CD1c-positive myeloid dendritic cell (primary cell): ENCODE measurements at regions not wholly inside any gene's neighbourhood (a gene's known extent, or its start where the extent isn't known, plus 50 kb on each side); places are given as distances from the start of the nearest gene placed in this dataset.
A peak's percentile ranks its signal among the peaks of the same experiment; 100 is the strongest.
"Not testable (repeated sequence)": the region's sequence is repeated elsewhere in the genome, so short reads cannot be mapped to it uniquely, and the experiment has no call there.

Experiments used
- DNase-seq: peaks from one replicate; pipeline ENCODE4 v3.0.0-alpha.2; 2016; ENCODE audit errors: extremely low spot score

DNA sequence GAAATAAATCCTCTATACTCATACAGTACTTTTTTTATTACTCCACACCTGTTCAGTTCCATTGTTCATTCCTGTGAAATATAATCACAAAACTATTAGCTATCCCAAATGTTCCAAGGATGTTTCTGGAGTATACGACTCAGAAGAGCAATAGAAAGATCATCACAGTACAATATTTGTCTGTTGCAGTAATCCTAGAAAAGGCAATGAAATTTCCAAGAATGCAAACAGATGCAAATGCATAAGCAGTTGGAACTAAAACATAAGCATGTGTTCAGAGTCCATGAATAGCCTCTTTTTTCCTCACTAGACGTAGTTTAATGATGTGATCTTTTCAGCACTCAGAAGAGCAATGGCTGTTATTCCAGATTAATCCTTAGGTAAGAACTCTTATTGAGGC is 55.2 kb downstream of the RTL3 start:
- DNase-seq: no peak

DNA sequence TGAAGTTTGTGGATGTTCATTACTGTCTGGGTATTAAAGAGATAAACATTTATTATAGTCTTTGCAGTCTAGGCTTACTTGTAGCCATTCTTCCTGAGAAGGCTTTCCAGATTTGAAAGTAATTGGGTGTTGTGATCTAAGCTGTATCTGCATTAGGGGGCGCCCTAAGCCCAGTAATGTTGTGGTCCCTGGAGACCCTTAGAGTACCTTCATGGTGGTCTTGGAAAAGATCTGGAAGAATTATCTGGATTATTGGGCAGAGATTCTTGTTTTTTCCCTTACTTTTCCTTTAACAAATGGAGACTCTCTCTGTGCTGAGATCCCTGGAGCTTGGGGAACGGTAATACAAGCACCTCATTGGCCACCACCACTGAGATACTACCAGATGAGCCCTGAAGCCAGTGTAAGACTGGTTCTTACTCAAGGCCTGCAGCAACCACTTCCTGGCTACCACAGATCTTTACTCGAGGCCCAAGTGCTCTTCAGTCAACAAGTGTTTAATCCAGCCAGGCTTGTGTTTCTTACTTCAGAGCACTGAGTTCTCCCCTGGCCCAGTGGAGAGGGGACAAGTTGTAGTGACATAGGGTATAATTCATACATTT is 63.1 kb downstream of the RTL3 start:
- no peak for DNase-seq

DNA sequence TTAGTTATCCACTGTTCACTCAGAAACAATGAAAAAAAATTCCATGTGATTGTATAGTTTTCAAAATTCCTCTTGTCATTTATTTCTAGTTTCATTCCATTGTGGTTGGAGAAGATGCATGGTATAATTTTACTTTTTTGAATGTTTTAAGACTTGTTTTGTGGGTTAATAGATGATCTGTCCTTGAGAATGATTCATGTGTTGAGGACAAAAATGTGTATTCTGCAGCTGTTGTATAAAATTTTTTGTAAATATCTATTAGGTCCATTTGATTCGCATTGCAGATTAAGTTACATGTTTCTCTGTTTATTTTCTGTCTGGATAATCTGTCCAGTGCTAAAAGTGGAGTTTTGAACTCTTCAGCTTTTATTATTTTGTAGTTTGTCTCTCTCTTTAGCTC is 65.4 kb downstream of the RTL3 start:
- DNase-seq: no peak

DNA sequence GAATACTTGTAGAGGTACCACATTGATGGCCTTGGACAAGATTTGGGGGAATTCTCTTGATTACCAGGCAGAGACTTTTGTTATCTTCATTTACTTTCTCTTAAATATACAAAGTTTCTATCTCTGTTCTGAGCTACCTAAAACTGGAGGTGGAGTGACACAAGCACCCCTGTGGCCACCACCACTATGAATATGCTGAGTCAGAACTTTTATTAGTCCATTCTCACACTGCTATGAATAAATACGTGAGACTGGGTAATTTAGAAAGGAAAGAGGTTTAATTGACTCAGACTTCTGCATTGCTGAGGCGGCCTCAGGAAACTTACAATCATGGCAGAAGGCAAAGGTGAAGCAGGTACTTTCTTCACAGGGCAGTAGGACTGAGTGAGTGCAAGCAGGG is 67.1 kb downstream of the RTL3 start:
- no peak for DNase-seq

DNA sequence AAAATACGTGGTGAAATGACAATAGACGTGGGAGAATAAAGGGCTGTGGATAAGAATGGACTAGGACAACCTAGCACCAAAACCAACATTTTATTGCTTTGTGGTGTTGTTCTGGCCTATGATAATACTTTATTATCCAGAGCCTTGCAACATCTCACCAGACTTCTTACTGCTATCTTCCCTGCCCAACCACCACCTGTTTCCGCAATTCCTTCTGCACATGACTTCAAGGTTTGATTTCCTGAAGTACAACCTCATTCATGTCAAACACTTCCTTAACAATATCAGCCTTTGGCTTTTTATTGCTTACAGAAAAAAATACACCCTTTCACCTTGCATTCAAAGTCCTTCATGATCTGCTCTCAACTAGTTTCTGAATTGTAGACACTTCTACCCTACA is 84.8 kb downstream of the RTL3 start:
- DNase-seq: no peak

DNA sequence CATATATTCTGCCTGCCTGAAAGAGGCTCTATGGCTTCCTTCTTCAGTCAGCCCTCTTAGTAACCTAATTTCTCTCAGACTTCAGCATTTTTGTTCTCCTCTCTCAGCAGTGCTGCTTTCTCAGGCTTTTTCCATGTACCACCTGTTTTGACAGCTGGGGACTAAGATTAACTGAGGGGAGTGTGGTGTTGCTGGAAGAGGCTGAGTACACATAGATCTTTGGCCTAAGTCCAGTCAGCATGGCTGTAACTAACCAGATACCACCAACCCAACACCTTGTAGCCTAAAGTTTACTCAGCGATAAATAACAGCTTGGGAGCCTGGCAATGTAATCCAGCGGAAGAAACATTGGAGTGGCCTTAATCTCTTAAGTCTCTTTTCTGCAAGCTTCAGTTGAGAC is 85.5 kb downstream of the RTL3 start:
- DNase-seq: no peak

DNA sequence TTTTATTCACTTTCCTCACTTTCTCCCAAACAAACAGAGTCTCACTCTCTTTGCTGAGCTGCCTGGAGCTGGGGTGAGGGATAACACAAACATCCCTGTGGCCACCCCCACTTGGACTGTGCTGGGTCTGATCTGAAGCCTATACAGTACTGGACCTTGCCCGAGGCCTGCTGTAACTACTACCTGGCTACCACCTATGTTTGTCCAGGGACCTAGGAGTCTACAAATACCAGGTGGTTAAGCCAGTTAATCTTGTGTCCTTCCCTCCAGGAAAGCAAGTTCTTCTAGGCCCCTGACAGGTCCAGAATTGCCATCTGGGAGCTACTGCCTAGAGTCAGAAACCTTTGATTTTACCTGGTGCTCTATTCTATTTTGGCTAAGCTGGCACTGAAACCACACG is 87.3 kb downstream of the RTL3 start:
- no peak for DNase-seq

DNA sequence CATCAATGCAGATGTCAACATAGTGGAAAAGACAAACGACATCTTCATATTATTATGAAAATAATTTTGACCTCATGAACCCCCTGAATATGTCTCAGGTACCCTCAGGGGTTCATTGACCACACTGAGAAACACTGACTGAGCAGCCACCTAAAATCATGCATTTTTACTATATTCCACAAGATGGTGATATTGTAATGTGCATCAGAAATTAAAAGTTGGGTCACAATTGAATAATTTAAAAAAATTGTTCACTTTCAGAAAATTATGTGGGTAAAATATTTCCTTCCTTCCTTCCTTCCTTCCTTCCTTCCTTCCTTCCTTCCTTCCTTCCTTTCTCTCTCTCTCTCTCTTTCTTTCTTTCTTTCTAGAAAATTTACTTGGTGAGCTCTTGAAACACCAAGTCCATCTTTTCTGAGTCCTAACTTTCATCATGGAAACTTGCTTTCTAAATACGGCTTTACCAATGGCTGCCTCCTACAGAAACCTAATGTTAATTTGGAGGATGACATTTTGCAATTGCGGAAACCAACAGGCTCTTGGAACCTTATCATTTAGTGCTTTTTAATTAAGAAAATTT is 103.6 kb downstream of the RTL3 start:
- peak; percentile 27 for DNase-seq

DNA sequence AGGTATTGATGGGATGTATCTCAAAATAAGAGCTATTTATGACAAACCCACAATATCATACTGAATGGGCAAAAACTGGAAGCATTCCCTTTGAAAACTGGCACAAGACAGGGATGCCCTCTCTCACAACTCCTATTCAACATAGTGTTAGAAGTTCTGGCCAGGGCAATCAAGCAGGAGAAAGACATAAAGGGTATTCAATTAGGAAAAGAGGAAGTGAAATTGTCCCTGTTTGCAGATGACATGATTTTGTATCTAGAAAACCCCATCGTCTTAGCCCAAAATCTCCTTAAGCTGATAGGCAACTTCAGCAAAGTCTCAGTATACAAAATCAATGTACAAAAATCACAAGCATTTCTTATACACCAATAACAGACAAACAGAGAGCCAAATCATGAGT is 106.5 kb downstream of the RTL3 start:
- not testable (repeated sequence) for DNase-seq

DNA sequence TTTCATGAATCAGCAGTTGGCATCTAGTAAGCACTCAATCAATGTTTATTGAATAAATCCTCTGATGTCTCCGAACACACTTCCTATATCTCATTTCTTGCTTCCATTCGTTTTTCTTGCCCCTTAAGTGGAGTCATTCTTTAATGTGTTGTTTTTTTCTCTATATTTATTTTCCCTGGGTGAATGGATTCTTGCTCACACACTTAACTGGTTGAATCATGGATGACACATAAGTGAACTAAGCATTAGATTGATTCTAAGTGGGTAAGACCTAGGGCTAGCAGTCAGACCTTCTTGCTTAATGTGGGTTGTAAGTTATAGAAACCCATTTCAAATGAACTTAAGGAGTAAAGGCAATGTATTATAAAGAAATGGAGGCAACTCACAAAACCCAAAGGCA is 111.1 kb downstream of the RTL3 start:
- no peak for DNase-seq

DNA sequence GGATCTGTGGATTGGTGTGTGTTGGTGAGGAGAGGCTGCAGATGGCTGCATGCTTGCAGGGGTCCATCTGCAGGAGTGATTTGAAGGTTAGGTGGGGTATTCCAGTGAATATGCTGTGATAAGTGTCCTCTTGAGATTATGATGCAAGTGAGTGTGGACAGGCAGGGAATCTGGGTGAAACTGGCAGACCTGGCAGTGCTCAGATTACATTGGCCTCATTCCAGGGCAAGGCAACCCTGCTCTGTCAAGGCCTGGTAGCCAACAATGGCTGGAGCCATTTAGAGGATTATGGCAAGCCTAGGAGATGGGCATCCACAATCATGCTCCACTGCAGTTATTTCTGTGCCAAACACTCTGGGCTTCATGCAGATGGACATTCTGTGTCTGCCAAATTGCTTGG is 113.9 kb downstream of the RTL3 start:
- no peak for DNase-seq

DNA sequence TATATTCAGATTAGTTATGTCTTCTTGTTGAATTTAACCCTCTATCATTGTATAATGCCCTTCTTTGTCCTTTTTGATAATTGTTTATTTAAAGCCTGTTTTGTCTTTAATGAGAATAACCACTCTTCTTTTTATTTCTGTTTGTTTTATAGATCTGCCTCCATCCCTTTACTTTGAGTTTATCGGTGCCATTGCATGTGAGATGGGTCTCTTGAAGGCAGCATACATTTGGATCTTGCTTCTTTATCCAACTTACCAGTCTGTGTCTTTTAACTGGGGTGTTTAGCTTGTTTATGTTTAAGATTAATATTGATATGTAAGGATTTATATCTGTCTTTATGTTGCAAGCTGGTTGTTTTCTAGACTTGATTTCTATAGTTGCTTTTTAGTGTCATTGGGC is 115.8 kb downstream of the RTL3 start:
- DNase-seq: no peak

DNA sequence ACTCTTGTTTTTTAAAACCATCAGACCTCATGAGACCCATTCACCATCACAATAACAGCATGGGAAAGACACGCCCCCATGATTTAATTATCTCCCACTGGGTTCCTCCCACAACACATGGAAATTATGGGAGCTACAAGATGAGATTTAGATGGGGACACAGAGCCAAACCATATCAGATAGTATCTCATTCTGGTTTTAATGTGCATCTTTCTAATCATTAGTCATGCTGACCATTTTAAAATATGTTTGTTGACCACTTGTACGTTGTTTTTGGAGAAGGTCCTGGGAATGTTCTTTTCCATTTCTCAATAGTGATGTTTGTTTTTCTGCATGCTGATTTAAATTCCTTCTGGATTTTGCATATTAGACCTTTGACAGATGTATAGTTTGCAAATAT is 119.0 kb downstream of the RTL3 start:
- DNase-seq: no peak

DNA sequence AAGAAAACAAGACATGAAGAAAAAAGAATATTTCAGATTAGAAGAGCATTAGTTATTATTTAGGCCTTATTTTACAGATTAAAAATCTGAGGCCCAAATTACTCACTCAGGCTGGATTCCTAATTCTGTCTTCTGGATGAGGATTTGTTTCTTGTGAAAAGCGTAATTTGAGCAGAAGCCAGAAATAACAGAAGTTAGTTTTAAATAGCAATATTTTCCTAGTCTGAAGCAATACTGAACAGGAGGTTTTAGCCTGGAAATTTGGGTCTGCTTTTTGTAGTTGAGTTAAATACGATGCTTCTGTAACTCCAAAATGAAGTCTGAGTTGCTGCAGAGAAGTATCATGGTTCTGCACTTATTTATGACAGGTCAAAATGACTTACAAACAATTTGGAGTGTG is 124.9 kb downstream of the RTL3 start:
- no peak for DNase-seq

DNA sequence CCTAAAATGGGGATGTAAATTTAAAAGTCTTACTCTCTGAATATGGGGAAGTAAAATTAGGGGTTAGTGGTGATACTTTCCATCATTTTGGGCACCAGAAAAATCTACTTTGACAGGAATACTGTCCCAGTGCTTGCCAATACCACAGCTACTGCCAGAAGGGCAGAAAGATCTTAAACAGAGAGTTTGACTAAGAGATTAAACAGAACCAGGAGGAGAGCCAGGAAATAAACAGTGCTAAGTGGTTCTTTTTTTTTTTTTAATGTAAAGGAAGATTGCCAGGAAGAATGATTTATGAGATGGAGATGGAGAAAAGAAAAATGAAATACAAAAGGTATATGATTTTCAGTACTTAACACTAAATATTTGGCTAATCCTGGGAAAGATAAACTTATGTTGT is 126.8 kb downstream of the RTL3 start:
- DNase-seq: no peak

DNA sequence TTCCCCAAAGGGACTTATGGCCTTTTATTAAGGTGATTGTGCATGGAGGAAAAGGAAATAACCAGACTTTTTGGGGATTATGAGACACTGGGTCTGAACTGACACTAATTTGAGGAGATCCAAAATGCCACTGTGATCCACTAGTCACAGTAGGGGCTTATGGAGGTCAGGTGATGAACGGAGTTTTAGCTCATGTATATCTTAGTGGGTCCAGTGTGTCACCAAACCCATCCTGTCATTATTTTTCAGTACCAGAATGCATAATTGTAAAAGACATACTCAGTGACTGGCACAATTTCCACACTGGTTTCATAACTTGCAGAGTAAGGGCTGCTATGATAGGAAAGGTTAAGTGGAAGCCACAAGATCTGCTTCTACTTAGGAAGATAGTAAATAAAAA is 131.3 kb downstream of the RTL3 start:
- DNase-seq: no peak

DNA sequence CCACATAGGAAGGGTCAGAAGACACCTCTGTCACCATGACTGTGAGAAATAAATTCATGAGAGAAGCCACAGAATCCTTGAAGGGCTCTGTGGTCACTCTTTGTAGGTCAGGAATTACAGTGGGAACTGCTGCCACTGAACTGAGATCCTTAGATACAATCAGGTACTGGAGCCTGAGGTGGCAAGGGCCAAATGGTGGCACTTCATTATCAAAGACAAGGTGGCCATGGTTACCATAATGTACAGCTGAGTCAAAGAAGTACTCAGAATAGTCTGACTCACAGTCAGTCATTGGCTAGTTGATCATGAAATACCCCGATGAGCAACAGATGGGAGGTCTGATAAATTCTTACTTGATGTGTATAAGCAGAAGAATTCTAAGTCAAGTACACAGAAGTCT is 131.9 kb downstream of the RTL3 start:
- DNase-seq: no peak

DNA sequence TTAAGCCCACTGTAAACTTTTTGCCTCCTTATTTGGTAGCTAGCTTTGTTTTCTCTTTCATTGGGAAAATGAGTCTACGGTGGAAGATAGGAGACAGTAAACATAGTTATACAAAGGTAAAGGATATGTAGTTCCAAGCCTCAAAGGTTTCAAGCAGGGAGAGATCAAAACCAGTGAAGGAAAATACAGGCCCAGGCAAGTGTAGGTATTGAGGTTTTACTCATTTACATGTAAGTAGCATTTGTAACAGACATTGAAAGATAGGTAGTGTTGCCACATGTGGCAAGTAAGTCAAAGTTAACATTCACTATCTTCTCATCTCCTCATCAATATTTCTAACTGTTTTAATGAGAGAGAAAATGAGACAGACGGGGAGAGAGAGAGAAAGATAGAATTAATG is 136.5 kb downstream of the RTL3 start:
- no peak for DNase-seq

DNA sequence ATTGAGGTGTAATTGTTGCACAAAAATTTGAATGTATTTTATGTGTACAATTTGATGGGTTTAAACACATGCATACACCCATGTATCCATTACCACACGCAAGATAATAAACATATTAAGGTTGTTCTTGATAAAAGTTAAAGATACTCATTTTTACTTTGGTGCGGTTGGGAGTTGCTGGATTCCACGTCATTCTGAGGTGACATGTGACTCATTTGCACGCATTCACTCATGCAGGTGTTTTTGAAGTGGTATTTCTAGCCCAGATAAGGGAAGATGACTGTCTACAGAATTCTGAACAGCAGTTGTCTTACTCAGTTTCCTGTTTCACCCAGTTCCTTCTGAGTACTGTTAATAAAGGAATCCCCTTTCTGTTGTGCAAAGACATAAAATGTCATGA is 142.0 kb downstream of the RTL3 start:
- DNase-seq: peak; percentile 45

DNA sequence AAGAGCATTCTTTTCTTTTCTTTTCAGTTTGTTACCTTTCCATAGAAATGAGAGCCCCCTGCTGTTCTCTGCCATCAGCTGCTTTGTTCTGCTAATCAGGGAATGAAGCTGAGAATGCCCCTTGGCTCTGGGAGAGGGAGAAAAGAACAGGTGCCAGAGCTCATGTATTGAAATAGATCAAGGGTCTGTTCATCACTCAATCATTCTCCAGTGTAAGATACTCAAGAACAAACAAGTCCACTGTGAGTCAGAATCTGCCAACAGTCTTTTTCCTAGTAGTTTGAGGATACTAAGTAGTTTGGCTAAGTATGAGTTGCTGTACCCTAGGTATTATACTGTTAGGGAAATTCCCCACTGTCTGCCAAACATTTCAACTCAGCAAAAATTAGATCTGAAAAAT is 144.3 kb downstream of the RTL3 start:
- no peak for DNase-seq

DNA sequence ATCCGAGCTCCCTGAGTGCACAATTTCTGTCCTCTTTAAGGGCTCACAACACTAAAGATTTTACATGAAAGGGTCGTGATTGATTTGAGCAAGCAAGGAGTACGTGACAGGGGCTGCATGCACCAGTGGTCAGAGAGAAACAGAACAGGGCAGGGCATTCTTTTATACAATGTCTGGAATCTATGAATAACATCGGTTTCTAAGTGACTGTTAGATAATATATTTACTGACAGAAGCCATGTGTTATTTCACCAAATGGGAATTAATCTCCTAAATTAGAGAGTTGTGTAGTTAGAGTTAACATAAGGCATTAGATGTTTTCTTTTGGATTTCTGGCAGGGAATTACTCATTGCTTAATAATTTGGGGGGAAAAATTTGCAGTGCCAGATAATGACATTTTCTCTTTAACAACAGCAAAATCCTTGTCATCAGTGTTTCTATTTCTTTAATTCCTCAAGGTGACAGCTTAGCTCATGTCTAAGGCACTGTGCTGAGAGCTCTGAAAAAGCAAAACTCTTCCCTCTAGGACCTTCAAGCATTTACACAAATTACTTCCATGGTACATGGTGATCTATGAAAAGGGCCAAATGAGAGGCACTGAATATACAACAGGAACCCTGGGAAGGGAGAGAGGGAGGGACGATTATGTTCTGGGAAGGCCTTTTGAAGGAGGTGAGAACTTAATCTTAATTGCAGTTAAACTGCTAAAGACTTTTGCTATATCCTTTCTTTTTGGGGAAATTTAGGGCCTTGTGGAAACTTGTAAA is 145.0 kb downstream of the RTL3 start:
- no peak for DNase-seq

DNA sequence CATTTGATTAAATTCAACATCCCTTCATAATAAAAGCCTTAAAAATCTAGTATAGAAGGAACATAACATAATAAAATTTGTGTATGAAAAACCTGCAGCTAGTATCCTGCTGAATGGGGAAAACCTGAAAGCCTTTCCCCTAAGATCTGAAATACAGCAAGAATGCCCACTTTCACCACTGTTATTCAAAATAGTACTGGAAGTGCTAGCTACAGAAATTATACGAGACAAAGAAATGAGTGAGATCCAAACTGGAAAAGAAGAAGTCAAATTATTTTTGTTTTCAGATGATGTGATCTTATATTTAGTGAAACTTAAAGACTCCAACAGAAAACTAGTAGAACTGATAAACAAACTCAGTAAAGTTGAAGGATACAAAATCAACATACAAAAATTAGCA is 152.9 kb downstream of the RTL3 start:
- no peak for DNase-seq

DNA sequence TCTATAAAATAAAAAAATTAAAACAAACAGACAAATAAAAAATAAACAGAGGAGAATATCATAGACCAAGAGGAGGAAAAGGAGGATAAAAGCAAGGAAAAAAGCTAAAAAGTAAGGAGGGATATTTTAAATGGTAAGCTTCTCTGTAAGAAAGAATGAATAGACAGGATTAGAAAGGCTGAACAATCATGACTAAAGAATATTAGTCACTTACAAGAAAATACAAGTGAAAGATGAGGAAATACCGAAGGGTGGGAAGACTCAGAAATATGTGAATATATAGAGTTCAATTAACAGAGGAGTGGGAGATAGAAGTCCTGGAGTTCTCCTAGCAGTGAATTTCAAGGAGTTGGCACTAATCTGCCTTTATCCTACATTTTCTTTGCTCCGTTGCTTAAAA is 162.6 kb downstream of the RTL3 start:
- DNase-seq: no peak

DNA sequence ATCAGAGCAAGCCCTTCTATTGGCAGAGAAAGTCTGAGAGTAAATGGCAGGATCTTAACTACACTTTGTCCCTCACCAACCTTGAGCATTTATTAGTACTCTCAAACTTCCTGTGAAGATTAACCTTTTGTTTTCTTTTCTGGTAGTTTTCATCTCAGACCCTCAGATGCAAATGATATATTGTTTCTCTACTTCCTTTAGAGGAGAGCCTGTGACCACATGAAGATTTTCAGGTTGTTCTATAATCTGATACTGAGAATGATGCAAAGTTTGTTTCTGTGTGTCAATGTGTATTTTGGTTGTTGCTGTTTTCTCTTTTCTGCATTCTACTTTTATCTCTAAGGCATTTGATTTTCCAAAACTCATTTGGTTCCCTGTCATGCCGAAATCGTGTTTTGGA is 165.8 kb upstream of the CYSLTR1 start:
- DNase-seq: no peak
